HUES48 (cell line): ENCODE measurements at regions not wholly inside any gene's neighbourhood (a gene's known extent, or its start where the extent isn't known, plus 50 kb on each side); places are given as distances from the start of the nearest gene placed in this dataset.

Experiments
- H3K27ac ChIP-seq: one replicate; pipeline ENCODE4 v1.7.0; 2013; ENCODE audit warnings: low read depth, low read length, inconsistent platforms
- H3K27me3 ChIP-seq: 2 replicates; pipeline ENCODE4 v1.6.1; 2013; ENCODE audit warnings: mild to moderate bottlenecking, low read length; ENCODE audit not compliant: control insufficient read depth, insufficient read depth
- H3K36me3 ChIP-seq: 2 replicates; pipeline ENCODE4 v1.6.1; 2013; ENCODE audit warnings: low read length; ENCODE audit not compliant: control insufficient read depth, insufficient read depth
- H3K4me1 ChIP-seq: 2 replicates; pipeline ENCODE4 v1.6.1; 2013; ENCODE audit warnings: mild to moderate bottlenecking, low read length; ENCODE audit not compliant: control insufficient read depth, insufficient read depth
- H3K4me3 ChIP-seq: 2 replicates; pipeline ENCODE4 v1.5.1; 2013; ENCODE audit warnings: mild to moderate bottlenecking, low read depth, low read length
- H3K9ac ChIP-seq: 2 replicates; pipeline ENCODE4 v1.6.1; 2013; ENCODE audit warnings: mild to moderate bottlenecking, low read depth, low read length, moderate library complexity
- H3K9me3 ChIP-seq: 2 replicates; pipeline ENCODE4 v1.6.1; 2013; ENCODE audit warnings: low read length; ENCODE audit not compliant: control insufficient read depth, insufficient read depth

DNA sequence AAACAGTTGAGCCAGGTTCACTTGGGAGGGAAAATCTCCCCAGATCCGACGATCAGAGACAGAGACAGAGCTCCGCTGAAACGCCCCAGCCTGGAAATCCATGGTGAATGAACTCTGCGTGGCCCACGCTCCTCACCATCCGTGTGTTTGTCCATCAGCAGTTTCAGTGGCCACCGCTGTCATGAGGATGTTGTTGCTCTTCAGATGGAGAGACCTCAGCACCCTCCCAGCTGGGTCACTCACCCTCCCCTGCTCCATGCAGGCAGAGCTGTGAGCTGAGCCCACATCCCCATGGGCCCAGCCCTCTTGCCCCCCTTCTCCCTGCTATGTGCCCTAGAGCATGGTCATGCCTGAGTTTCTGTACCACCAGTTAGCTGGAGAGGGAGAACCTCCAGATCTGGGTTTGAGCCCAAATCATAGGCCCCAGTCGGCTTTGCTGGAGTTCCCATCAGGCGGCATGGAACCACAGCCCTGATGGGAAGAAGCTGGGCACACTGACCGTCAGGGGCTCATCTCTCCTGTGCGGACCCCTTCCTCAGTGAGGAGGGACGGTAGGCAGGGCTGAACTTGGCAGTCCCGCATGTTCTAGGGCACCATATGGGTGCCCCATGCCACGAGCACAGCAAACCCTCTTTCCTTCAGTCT, 154.4 kb upstream of the COL5A1 start:
- no peaks in the 10 kb centered on the region for H3K9me3 ChIP-seq
- H3K27me3 ChIP-seq = no peaks in the 10 kb centered on the region
- no peak overlapping the region for H3K9ac ChIP-seq
- H3K4me1 ChIP-seq = no peaks in the 10 kb centered on the region
- H3K4me3 ChIP-seq = no peak overlapping the region
- no peak overlapping the region for H3K27ac ChIP-seq
- H3K36me3 ChIP-seq = no peaks in the 10 kb centered on the region

DNA sequence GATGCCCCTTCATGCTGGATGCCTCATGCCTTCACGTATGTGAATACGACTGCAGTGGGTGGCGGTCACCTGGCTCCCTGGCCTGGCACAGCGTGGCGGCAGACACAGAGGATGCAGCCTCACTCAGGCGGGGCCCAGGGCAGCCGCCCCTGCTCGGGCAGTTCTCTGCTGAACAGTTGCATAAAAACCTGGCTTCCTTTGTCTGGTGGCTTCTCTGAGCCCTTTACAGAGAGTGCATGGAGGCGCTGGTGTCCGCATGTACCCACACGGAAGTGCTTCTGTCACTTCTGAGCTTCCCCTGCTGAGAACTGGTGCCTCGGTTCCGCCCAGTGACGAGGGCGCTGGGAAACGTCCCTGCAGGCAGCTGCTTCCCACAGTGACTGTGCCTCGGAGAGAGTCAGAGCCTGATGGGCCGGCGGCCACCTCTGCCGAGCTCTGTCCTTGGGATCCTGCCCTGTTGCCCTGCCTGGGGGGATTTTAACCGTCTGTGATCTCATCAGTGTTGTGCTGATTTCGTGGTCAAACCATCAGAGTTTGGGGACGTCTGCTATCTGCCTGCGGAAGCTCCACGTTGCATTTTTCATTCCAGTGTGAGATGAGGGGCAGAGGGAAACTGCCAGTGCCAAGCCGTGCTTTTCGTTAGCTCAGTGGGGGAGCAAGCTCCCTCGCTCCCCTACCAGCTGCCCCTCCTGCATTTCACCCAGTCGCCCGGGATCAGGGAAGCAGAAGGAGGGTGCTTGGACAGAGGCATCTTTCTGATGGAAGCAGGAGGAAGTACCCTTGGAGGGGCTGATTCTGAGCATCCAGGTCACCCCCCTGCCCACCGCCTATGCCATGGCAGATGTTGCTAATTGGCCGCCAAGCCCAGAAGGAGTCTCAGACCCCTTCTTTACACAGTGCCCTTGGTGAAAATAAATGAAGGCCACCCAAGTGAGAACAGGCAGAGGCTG, 153.0 kb upstream of the COL5A1 start:
- Histone ChIP-seq H3K4me1 (no peaks in the 10 kb centered on the region), H3K36me3 (no peaks in the 10 kb centered on the region), H3K27ac (no peak overlapping the region), H3K4me3 (no peak overlapping the region), H3K9ac (no peak overlapping the region), H3K27me3 (no peaks in the 10 kb centered on the region), H3K9me3 (no peaks in the 10 kb centered on the region)

DNA sequence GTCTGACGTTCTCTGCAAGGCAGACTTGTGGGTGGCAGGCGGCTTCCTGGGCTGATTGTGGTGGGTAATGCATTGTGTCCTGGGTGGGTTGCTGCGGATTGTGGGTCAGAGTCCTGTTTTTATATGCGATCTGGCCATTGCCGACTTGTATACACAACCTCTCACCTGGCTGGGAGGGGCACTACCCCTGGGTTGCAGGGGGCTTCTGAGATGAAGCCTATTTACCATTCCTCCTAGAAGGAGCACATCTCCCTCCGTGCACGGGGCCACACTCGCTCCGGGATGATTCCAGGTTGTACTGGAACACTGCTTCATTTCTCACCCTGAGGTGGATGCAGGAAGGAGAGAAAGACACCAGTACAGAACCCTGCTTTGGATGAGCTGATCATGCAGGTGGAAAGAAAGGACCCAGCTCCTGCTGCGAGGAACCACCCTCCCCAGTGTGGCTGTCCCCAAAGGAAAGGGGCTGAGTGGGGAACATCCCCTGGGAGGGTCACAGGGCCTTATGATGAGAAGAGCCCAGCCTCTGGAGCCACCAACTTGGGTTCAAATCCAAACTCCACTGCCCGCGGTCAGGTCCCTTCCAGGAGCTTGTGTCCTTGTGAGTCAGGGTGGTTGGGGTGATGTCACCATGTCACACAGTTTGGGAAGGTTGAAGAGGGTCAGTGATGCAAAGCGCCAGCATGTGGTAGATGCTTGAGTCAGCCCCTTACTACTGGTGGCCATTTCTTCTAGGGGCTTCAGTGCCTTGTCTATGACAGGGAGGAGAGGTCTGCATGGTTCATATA, 151.8 kb upstream of the COL5A1 start:
- no peak overlapping the region for H3K4me3 ChIP-seq
- H3K9ac ChIP-seq = no peak overlapping the region
- no peaks in the 10 kb centered on the region for H3K9me3 ChIP-seq
- no peaks in the 10 kb centered on the region for H3K27me3 ChIP-seq
- no peaks in the 10 kb centered on the region for H3K36me3 ChIP-seq
- no peaks in the 10 kb centered on the region for H3K4me1 ChIP-seq
- no peak overlapping the region for H3K27ac ChIP-seq

DNA sequence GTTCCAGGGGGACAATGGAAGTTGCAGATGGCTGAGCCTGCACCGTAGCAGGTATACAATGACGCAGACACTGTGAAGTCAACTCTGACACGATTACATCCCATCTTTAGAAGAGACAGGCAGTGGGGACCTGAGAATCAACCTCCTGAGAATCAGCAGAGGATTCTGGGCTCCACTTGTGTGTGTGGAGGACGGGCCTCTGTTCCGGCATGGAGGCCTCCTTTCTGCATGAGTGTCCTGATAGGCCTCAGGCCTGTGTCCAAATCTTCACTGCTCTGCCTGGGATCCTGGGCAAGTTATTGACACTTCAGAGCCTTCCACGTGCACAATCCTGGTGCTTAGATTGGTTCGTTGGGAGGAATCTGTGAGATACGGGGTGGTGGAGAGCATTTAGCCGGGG, 151.2 kb upstream of the COL5A1 start:
- H3K27me3 ChIP-seq = no peaks in the 10 kb centered on the region
- no peak overlapping the region for H3K4me3 ChIP-seq
- no peaks in the 10 kb centered on the region for H3K4me1 ChIP-seq
- H3K9ac ChIP-seq = no peak overlapping the region
- H3K27ac ChIP-seq = no peak overlapping the region
- no peaks in the 10 kb centered on the region for H3K36me3 ChIP-seq
- H3K9me3 ChIP-seq = no peaks in the 10 kb centered on the region

DNA sequence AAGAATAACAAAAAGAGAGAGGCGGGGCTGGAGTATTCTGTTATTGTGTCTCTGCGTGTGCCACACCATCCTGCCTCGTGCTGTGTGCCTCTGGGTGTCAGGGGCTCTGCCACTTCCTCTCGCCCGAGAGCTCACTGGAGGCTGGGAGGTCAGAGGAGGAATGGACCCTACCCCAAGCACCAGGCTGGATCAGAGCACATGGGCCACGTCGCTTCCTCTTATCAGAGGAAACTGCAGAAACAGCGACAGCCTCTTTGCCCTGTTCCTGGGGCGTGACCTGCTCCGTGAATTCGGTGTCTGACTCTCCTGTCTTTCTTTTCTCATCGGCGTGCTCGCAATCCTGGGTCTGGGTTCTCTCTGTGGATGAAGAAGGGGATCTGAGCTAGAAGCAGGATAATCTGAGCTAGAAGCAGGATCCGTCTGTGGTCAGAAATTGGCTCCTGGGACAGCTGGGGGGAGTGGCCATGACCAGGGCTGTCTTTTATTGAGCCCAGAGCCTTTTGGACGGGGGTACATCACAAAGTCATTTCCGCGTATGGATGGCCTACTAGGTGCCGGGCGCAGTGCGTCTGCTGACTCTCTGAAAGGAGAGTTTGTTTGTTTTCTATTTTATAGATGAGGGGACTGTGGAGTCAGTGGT, 150.3 kb upstream of the COL5A1 start:
- Histone ChIP-seq H3K9ac (no peak overlapping the region), H3K4me3 (no peak overlapping the region), H3K9me3 (no peaks in the 10 kb centered on the region), H3K27ac (no peak overlapping the region), H3K27me3 (no peaks in the 10 kb centered on the region), H3K4me1 (no peaks in the 10 kb centered on the region), H3K36me3 (no peaks in the 10 kb centered on the region)

DNA sequence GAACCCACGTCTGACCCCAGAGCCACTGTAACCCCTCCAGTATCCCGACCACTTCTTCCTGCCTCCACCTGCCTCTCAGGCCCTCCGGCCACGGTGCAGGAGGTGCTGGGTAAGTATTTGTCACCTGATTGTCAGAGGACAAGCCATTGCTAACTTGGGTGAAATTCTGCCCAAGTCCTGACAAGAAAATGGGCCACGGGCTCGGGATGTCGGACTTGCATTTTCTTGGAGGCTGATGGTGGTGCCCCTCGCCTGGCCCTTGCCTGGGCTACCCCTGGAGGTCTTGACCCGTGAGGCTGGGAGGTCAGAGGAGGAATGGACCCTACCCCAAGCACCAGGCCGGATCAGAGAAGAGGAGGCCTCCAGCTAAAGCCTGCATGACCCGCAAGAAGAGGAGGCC, 149.7 kb upstream of the COL5A1 start:
- no peaks in the 10 kb centered on the region for H3K4me1 ChIP-seq
- H3K27me3 ChIP-seq = no peaks in the 10 kb centered on the region
- H3K9me3 ChIP-seq = no peaks in the 10 kb centered on the region
- no peak overlapping the region for H3K27ac ChIP-seq
- H3K36me3 ChIP-seq = no peaks in the 10 kb centered on the region
- H3K4me3 ChIP-seq = no peak overlapping the region
- H3K9ac ChIP-seq = no peak overlapping the region

DNA sequence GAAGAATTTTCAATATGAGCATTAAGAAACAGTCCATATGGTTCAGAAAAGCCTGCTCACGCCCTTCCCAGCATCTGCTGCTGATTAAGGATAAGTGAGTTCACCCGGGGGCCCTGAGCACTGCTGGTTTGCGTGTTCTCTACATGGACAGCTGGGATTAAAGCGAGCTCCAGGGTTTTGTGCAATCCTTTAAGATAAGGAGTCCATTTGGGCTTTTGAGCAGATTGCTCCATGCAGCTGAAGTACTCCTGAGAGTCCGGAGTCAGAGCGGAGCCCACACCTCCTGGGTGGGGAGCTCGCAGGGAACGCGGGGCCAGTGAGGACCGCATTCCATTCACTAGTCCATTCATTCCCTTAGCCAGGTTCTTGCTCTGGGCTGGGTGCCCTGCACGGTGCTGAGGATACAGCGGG, 149.3 kb upstream of the COL5A1 start:
- Histone ChIP-seq H3K9me3 (no peaks in the 10 kb centered on the region), H3K9ac (no peak overlapping the region), H3K27me3 (no peaks in the 10 kb centered on the region), H3K4me1 (no peaks in the 10 kb centered on the region), H3K27ac (no peak overlapping the region), H3K4me3 (no peak overlapping the region), H3K36me3 (no peaks in the 10 kb centered on the region)

DNA sequence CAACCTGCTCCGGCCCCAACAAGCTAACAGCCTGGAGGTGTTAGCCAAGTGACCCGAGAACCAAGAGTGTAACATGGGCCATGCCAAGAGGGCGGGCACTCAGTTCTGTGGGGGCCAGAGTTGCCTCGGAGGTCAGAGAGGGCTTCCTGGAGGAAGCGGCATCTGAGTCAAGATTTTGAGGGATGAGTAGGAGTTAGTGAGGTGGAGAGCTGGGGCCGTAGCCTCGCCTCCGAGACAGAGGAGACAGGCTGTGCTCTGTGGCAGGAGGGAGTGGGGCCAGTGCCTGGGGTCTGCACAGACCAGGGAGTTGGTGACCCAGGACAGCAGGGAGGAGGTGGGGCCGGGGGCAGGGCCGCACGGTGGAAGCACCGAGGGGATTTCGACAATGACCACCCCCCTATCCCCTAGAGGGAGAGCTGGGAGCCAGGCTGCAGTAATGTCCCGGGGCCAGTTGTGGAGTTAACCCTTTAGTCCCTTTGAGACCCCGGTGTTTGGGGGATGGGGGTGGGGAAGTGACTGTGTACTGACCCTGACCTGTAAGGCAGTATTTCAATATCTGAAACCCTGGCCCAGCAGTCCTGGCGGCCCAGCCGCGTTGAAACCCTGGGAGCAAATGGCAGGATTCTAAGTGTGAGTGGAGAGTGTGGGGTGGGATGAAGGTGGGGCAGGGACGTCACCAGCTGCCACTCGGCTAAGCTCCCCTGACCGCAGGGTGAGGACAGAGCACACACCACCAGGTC, 148.7 kb upstream of the COL5A1 start:
- no peaks in the 10 kb centered on the region for H3K4me1 ChIP-seq
- no peaks in the 10 kb centered on the region for H3K9me3 ChIP-seq
- no peak overlapping the region for H3K4me3 ChIP-seq
- no peak overlapping the region for H3K9ac ChIP-seq
- H3K27me3 ChIP-seq = no peaks in the 10 kb centered on the region
- H3K27ac ChIP-seq = no peak overlapping the region
- H3K36me3 ChIP-seq = no peaks in the 10 kb centered on the region

DNA sequence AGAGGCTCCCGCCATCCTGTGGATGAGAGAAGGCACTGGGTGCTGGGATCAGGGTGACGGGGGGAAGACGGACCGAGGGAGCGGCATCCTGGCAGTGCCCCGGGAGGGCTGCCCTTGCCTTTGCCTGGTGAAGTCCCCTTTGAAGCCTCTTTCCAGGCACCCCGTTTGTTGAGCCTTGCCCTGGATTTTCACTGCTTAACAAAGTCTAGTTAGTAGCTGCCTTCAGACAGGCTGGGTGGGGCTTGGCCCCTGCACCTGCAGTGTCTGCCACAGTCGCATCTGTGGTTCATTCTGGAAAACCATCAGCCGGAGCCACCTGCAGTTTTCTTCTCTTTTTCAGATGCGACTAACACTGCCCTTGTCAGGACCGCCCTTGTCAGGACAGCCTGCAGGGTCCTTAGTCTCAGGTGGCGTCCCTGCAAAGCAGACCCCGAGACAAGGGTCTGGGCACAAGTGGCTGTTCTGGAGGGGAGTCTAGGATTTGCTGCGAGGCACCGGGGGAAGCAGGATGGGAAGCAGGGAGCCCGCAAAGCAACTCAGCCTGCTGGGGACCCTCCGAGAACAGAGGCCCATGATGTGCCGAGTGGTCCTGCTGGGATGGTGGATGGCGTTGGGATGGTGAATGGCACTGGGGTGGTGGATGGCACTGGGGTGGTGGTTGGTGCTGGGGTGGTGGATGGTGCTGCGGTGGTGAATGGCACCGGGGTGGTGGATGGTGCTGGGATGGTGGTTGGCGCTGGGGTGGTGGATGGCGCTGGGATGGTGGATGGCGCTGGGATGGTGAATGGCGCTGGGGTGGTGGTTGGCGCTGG, 147.9 kb upstream of the COL5A1 start:
- Histone ChIP-seq H3K4me1 (no peaks in the 10 kb centered on the region), H3K9me3 (no peaks in the 10 kb centered on the region), H3K36me3 (no peaks in the 10 kb centered on the region), H3K27ac (no peak overlapping the region), H3K27me3 (no peaks in the 10 kb centered on the region), H3K4me3 (no peak overlapping the region), H3K9ac (no peak overlapping the region)
